ENCODE measurements at regions not wholly inside any gene's neighbourhood (a gene's known extent, or its start where the extent isn't known, plus 50 kb on each side); places are given as distances from the start of the nearest gene placed in this dataset.
A peak's percentile ranks its signal among the peaks of the same experiment; 100 is the strongest.

GRCh38 chr4:182969651-182970279, 52.6 kb upstream of the DCTD start (continued):
- TF ChIP-seq PBX2 (CRISPR knock-in tag; IDR thresholded peaks at IDR 0.05; ENCODE audit: low read depth) (no peak), PBX2 (tag; conservative IDR thresholded peaks at IDR 0.05; ENCODE audit: low read depth) (0 out of 2 replicates have a peak, but pooled peaks have one; percentile 15), ZMIZ1 (IDR thresholded peaks at IDR 0.05; ENCODE audit: low read depth in 2 of 2, low read length in 2 of 2) (peak in 1 of 2 experiments; percentile 75; a peak in 2 of 4 replicates), TBL1XR1 (IDR thresholded peaks at IDR 0.05; ENCODE audit: low read length in 2 of 2) (peak in 1 of 2 experiments; percentile 39; a peak in 1 of 4 replicates), KLF1 (tag; IDR thresholded peaks at IDR 0.05) (no peak), HDAC3 (IDR thresholded peaks at IDR 0.05; ENCODE audit: borderline replicate concordance, partially characterized antibody) (peak; percentile 47), SUPT5H (IDR thresholded peaks at IDR 0.05) (no peak), MEIS2 (IDR thresholded peaks at IDR 0.05; ENCODE audit: partially characterized antibody) (peak; percentile 83), LCOR (CRISPR knock-in tag; IDR thresholded peaks at IDR 0.05) (peak; percentile 81), SMARCA4 (IDR thresholded peaks at IDR 0.05) (peak; percentile 91), RBBP5 (IDR thresholded peaks at IDR 0.05; ENCODE audit: borderline replicate concordance, insufficient read depth, low read length, poor library complexity, severe bottlenecking) (peak; percentile 30), SMAD3 (CRISPR knock-in tag; conservative IDR thresholded peaks at IDR 0.05) (no peak), ZNF780A (CRISPR knock-in tag; IDR thresholded peaks at IDR 0.05) (no peak), CBX8 (IDR thresholded peaks at IDR 0.05; ENCODE audit: borderline replicate concordance, extremely low read depth, low read depth, low read length, poor library complexity, severe bottlenecking) (no peak), SMARCC2 (IDR thresholded peaks at IDR 0.05; ENCODE audit: low read depth) (peak; percentile 78), ADNP (tag; IDR thresholded peaks at IDR 0.05) (no peak), HDAC8 (tag; IDR thresholded peaks at IDR 0.05) (0 out of 2 replicates have a peak, but pooled peaks have one; percentile 18), PKNOX1 (IDR thresholded peaks at IDR 0.05) (peak; percentile 36), HDAC6 (IDR thresholded peaks at IDR 0.05; ENCODE audit: low read depth, low read length) (no peak)
- TF ChIP-seq, protein P1, sequence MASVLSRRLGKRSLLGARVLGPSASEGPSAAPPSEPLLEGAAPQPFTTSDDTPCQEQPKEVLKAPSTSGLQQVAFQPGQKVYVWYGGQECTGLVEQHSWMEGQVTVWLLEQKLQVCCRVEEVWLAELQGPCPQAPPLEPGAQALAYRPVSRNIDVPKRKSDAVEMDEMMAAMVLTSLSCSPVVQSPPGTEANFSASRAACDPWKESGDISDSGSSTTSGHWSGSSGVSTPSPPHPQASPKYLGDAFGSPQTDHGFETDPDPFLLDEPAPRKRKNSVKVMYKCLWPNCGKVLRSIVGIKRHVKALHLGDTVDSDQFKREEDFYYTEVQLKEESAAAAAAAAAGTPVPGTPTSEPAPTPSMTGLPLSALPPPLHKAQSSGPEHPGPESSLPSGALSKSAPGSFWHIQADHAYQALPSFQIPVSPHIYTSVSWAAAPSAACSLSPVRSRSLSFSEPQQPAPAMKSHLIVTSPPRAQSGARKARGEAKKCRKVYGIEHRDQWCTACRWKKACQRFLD (CRISPR knock-in tag; IDR thresholded peaks at IDR 0.05) = peak; percentile 54; the same call in 1 of the 2 replicates

Measured in K562 (cell line).